ENCODE measurements at regions not wholly inside any gene's neighbourhood (a gene's known extent, or its start where the extent isn't known, plus 50 kb on each side); places are given as distances from the start of the nearest gene placed in this dataset.

DNA sequence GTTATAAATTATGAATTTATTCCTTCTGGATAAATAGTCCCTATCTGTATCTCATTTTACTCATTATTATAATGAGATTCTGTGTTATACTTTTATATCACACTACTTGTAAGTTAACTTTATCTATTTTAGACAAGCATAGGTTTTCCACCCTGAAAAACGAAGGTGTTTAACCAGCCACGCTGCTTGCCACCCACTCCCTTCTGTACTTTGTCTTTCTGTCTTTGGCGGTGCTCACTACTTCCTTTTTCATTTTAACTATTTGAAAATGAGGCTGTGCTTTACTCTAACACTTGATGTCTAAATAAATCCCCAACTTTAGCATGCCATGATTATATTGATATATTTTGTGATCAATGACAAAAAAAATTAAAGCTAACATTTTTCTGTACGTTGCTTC lies 952.9 kb downstream of the DNAJB9 start:
- TF ChIP-seq CTCF (IDR thresholded peaks at IDR 0.05; ENCODE audit: low read length) (no peak), EZH2 (optimal IDR thresholded peaks at IDR 0.05; ENCODE audit: low read depth, low read length) (no peak), EZH2phosphoT487 (IDR thresholded peaks at IDR 0.05; ENCODE audit: low read length) (no peak)

All from MM.1S (cell line).